GM12878 (cell line): ENCODE measurements at regions not wholly inside any gene's neighbourhood (a gene's known extent, or its start where the extent isn't known, plus 50 kb on each side); places are given as distances from the start of the nearest gene placed in this dataset.

Experiments
- ATAC-seq: fragments of 200-7000 bp; cut with Tn5 transposase; 3 replicates; pipeline ENCODE4 v1.9.1; 2020; ENCODE audit warnings: mild to moderate bottlenecking, moderate library complexity
- BruUV-seq: library from RNA; stranded (reverse); fragments of 400-500 nt; replicated peaks from 2 replicates; lab custom pipeline; 2021; lab: Mats Ljungman, UMichigan
- CTCF ChIA-PET: fragments of 300-600 bp; sonication (Branson Sonifier 250); formaldehyde crosslinking; extraction: SDS; loops from one replicate; lab custom pipeline; 2021; ENCODE audit warnings: inconsistent platforms; lab: Yijun Ruan, JAX
- POLR2A ChIA-PET: fragments of 350-600 bp; formaldehyde crosslinking; extraction: SDS; loops from one replicate; lab custom pipeline; 2021; ENCODE audit warnings: inconsistent platforms; lab: Charles Lee
- RAD21 ChIA-PET: fragments of 300-600 bp; sonication (Branson Sonifier 250); formaldehyde crosslinking; loops from one replicate; lab custom pipeline; 2023; ENCODE audit warnings: antibody characterized with exemption; ENCODE audit not compliant: unreplicated experiment; lab: Charles Lee
- SMC1A ChIA-PET: fragments of 300-600 bp; sonication (Branson Sonifier 250); formaldehyde crosslinking; loops from one replicate; lab custom pipeline; 2023; ENCODE audit not compliant: unreplicated experiment, uncharacterized antibody; lab: Charles Lee
- DNase-seq: peaks from one replicate; pipeline ENCODE4 v3.0.0-alpha.2; 2011; ENCODE audit warnings: low read depth, low spot score
- FAIRE-seq: peaks from 3 replicates; lab custom pipeline; 2011; peaks lifted over from hg19 to GRCh38; lab: Jason Lieb, UNC
- H2AFZ ChIP-seq: 2 replicates; pipeline ENCODE4 v1.6.0; 2011; ENCODE audit warnings: low read depth, low read length, control low read depth; ENCODE audit not compliant: control insufficient read depth
- H3K27ac ChIP-seq: 2 replicates; pipeline ENCODE4 v1.5.1; 2011; ENCODE audit warnings: control low read depth; ENCODE audit not compliant: control insufficient read depth, insufficient read depth
- H3K27me3 ChIP-seq, 2 experiments: replicated peaks in 1 of 2; 2 replicates each; pipeline versions ENCODE4 v1.6.0 to v1.6.1; 2011; ENCODE audit warnings: low read length in 1 of 2; ENCODE audit not compliant: control insufficient read depth in 2 of 2, insufficient read depth in 2 of 2
- H3K36me3 ChIP-seq, 2 experiments: 2 replicates each; pipeline ENCODE4 v1.5.1; 2011; ENCODE audit warnings: low read length in 1 of 2; ENCODE audit not compliant: control insufficient read depth in 2 of 2, insufficient read depth in 2 of 2
- H3K4me1 ChIP-seq: 2 replicates; pipeline ENCODE4 v1.6.1; 2011; ENCODE audit warnings: mild to moderate bottlenecking, low read length, moderate library complexity, mixed read lengths; ENCODE audit not compliant: control insufficient read depth, insufficient read depth
- H3K4me2 ChIP-seq: 2 replicates; pipeline ENCODE4 v1.6.0; 2011; ENCODE audit warnings: control low read depth; ENCODE audit not compliant: control insufficient read depth, insufficient read depth
- H3K4me3 ChIP-seq: fragments of 200-600 bp; sonication (generic); 2 replicates; pipeline ENCODE4 v1.5.1; 2016
- H3K79me2 ChIP-seq: 2 replicates; pipeline ENCODE4 v1.6.0; 2011; ENCODE audit warnings: low read length; ENCODE audit not compliant: control insufficient read depth, insufficient read depth
- H3K9ac ChIP-seq: 2 replicates; pipeline ENCODE4 v1.8.0; 2011; ENCODE audit warnings: low read length, control low read depth, mixed read lengths; ENCODE audit not compliant: control insufficient read depth, insufficient read depth
- H3K9me3 ChIP-seq: replicated peaks from 3 replicates; pipeline ENCODE4 v1.5.1; 2011; ENCODE audit warnings: mild to moderate bottlenecking, low read length; ENCODE audit not compliant: control insufficient read depth, insufficient read depth
- H4K20me1 ChIP-seq: 2 replicates; pipeline ENCODE4 v1.6.0; 2011; ENCODE audit not compliant: control insufficient read depth, insufficient read depth
- CHD2 ChIP-seq: IDR thresholded peaks from 2 replicates; pipeline ENCODE4 v1.6.1; 2011; ENCODE audit warnings: low read depth, low read length, improper control_type of control experiment, borderline replicate concordance
- GABPA ChIP-seq: IDR thresholded peaks from 2 replicates; pipeline ENCODE4 v1.6.1; 2014; ENCODE audit warnings: antibody characterized with exemption, low read depth, mild to moderate bottlenecking, inconsistent platforms
- HCFC1 ChIP-seq: fragments of 150-350 bp; IDR thresholded peaks from 2 replicates; pipeline ENCODE4 v1.6.1; 2014; ENCODE audit warnings: low read length
- MEF2B ChIP-seq: fragments of 450-650 bp; IDR thresholded peaks from 2 replicates; pipeline ENCODE4 v1.6.1; 2018; ENCODE audit warnings: mild to moderate bottlenecking, moderate library complexity; ENCODE audit not compliant: partially characterized antibody, poor library complexity, severe bottlenecking
- NFXL1 ChIP-seq: fragments of 450-650 bp; IDR thresholded peaks from 2 replicates; pipeline ENCODE4 v1.6.1; 2017; ENCODE audit warnings: antibody characterized with exemption, mild to moderate bottlenecking, borderline replicate concordance
- NR2F1 ChIP-seq: fragments of 450-650 bp; conservative IDR thresholded peaks from 2 replicates; pipeline ENCODE4 v1.6.1; 2017; ENCODE audit warnings: mild to moderate bottlenecking
- RB1 ChIP-seq: fragments of 450-650 bp; formaldehyde crosslinking; IDR thresholded peaks from 2 replicates; pipeline ENCODE4 v1.6.1; 2017; ENCODE audit warnings: mild to moderate bottlenecking, borderline replicate concordance
- RCOR1 ChIP-seq: conservative IDR thresholded peaks from 2 replicates; pipeline ENCODE4 v1.6.1; 2012; ENCODE audit warnings: low read depth, low read length, improper control_type of control experiment
- SMARCA5 ChIP-seq: fragments of 450-650 bp; IDR thresholded peaks from 2 replicates; pipeline ENCODE4 v1.6.1; 2017; ENCODE audit warnings: mild to moderate bottlenecking
- SUZ12 ChIP-seq: fragments of 200-600 bp; sonication (generic); IDR thresholded peaks from one replicate; pipeline ENCODE4 v1.6.1; 2018; ENCODE audit warnings: antibody characterized with exemption, mild to moderate bottlenecking; ENCODE audit not compliant: unreplicated experiment
- TBL1XR1 ChIP-seq: IDR thresholded peaks from 2 replicates; pipeline ENCODE4 v1.6.1; 2012; ENCODE audit warnings: low read depth, low read length, improper control_type of control experiment
- YBX1 ChIP-seq: fragments of 450-650 bp; IDR thresholded peaks from 2 replicates; pipeline ENCODE4 v1.6.1; 2016; ENCODE audit warnings: antibody characterized with exemption
- ZNF217 ChIP-seq: fragments of 450-650 bp; IDR thresholded peaks from 2 replicates; pipeline ENCODE4 v1.6.1; 2017; ENCODE audit warnings: antibody characterized with exemption, mild to moderate bottlenecking
- WGBS: methylation state at CpG from one replicate; pipeline ENCODE4 v1.1.6; 2016; ENCODE audit warnings: low lambda C conversion rate; ENCODE audit not compliant: insufficient replicate concordance, insufficient coverage; ENCODE audit errors: missing lambda C conversion rate; 5-methylcytosine and 5-hydroxymethylcytosine counted together
- in situ Hi-C: fragments of 300-500 bp; cut with MboI; formaldehyde crosslinking; loops from 9 replicates; pipeline ENCODE4 v1.14.3; 2018; ENCODE audit warnings: mixed read lengths
- intact Hi-C: fragments of 100-400 bp; cut with micrococcal nuclease; formaldehyde crosslinking; loops from one replicate; pipeline ENCODE4 v1.14.2; 2022; ENCODE audit not compliant: unreplicated experiment
- TF ChIP-seq, protein P1 (sequence below): fragments of 450-650 bp; IDR thresholded peaks from 2 replicates; pipeline ENCODE4 v1.6.1; 2017; ENCODE audit warnings: mild to moderate bottlenecking, moderate library complexity
- TF ChIP-seq, protein P2 (sequence below): fragments of 450-650 bp; IDR thresholded peaks from 2 replicates; pipeline ENCODE4 v1.6.1; 2017; ENCODE audit warnings: mild to moderate bottlenecking
- TF ChIP-seq, protein P3 (sequence below): IDR thresholded peaks from 2 replicates; pipeline ENCODE4 v1.6.1; 2011; ENCODE audit warnings: borderline replicate concordance, low read depth, mild to moderate bottlenecking, moderate library complexity, mixed read lengths, low read length; ENCODE audit not compliant: insufficient read depth; ENCODE audit errors: extremely low read length
- TF ChIP-seq, protein P4 (sequence below): fragments of 450-650 bp; IDR thresholded peaks from 2 replicates; pipeline ENCODE4 v1.6.1; 2016; ENCODE audit warnings: mild to moderate bottlenecking

DNA sequence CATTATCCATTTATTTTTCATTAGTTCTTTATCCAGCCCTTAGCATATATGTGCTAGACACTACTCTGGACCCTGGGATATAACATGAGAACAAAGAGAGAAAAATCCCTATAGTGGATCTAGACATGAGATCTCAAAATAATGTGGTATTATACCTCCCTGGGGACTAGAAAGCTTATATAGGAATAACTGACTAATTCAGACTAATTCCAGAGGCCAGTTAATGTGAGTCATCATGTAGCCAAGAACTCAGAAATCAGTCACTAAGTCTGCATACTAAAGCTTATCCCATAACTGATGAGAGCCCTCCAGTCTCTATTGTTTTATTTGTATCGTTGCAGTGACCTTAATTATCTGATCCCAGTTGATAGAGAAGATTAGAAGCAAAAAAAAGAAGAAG is 267.1 kb upstream of the RGS6 start:
- H3K79me2 ChIP-seq = no peaks in the 10 kb centered on the region
- no peak for FAIRE-seq
- in situ Hi-C loops = no loop called here
- no peak overlapping the region for H2AFZ ChIP-seq
- H4K20me1 ChIP-seq = no peaks in the 10 kb centered on the region
- TF ChIP-seq, protein P1, sequence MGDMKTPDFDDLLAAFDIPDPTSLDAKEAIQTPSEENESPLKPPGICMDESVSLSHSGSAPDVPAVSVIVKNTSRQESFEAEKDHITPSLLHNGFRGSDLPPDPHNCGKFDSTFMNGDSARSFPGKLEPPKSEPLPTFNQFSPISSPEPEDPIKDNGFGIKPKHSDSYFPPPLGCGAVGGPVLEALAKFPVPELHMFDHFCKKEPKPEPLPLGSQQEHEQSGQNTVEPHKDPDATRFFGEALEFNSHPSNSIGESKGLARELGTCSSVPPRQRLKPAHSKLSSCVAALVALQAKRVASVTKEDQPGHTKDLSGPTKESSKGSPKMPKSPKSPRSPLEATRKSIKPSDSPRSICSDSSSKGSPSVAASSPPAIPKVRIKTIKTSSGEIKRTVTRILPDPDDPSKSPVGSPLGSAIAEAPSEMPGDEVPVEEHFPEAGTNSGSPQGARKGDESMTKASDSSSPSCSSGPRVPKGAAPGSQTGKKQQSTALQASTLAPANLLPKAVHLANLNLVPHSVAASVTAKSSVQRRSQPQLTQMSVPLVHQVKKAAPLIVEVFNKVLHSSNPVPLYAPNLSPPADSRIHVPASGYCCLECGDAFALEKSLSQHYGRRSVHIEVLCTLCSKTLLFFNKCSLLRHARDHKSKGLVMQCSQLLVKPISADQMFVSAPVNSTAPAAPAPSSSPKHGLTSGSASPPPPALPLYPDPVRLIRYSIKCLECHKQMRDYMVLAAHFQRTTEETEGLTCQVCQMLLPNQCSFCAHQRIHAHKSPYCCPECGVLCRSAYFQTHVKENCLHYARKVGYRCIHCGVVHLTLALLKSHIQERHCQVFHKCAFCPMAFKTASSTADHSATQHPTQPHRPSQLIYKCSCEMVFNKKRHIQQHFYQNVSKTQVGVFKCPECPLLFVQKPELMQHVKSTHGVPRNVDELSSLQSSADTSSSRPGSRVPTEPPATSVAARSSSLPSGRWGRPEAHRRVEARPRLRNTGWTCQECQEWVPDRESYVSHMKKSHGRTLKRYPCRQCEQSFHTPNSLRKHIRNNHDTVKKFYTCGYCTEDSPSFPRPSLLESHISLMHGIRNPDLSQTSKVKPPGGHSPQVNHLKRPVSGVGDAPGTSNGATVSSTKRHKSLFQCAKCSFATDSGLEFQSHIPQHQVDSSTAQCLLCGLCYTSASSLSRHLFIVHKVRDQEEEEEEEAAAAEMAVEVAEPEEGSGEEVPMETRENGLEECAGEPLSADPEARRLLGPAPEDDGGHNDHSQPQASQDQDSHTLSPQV = no peak
- no peak for TF ChIP-seq NFXL1
- no peak for TF ChIP-seq TBL1XR1
- no peak for TF ChIP-seq CHD2
- TF ChIP-seq, protein P2, sequence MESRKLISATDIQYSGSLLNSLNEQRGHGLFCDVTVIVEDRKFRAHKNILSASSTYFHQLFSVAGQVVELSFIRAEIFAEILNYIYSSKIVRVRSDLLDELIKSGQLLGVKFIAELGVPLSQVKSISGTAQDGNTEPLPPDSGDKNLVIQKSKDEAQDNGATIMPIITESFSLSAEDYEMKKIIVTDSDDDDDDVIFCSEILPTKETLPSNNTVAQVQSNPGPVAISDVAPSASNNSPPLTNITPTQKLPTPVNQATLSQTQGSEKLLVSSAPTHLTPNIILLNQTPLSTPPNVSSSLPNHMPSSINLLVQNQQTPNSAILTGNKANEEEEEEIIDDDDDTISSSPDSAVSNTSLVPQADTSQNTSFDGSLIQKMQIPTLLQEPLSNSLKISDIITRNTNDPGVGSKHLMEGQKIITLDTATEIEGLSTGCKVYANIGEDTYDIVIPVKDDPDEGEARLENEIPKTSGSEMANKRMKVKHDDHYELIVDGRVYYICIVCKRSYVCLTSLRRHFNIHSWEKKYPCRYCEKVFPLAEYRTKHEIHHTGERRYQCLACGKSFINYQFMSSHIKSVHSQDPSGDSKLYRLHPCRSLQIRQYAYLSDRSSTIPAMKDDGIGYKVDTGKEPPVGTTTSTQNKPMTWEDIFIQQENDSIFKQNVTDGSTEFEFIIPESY = no peak
- no peak for TF ChIP-seq RCOR1
- no peak for TF ChIP-seq ZNF217
- TF ChIP-seq RB1 = no peak
- no peak for TF ChIP-seq GABPA
- TF ChIP-seq NR2F1 = no peak
- TF ChIP-seq, protein P3, sequence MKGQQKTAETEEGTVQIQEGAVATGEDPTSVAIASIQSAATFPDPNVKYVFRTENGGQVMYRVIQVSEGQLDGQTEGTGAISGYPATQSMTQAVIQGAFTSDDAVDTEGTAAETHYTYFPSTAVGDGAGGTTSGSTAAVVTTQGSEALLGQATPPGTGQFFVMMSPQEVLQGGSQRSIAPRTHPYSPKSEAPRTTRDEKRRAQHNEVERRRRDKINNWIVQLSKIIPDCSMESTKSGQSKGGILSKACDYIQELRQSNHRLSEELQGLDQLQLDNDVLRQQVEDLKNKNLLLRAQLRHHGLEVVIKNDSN = no peak
- TF ChIP-seq SMARCA5 = no peak
- TF ChIP-seq, protein P4, sequence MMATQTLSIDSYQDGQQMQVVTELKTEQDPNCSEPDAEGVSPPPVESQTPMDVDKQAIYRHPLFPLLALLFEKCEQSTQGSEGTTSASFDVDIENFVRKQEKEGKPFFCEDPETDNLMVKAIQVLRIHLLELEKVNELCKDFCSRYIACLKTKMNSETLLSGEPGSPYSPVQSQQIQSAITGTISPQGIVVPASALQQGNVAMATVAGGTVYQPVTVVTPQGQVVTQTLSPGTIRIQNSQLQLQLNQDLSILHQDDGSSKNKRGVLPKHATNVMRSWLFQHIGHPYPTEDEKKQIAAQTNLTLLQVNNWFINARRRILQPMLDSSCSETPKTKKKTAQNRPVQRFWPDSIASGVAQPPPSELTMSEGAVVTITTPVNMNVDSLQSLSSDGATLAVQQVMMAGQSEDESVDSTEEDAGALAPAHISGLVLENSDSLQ = no peak
- no peak for TF ChIP-seq MEF2B
- no peak for TF ChIP-seq SUZ12
- TF ChIP-seq HCFC1 = no peak
- TF ChIP-seq YBX1 = no peak
- ChIA-PET CTCF (interaction anchor here (0.6 kb wide), 1 partner anchor 79 kb away, joined by 3 read pairs; no protein-coding TSS in a partner anchor), POLR2A (interaction anchor here (0.6 kb wide), 1 partner anchor 10 kb away, joined by 4 read pairs; no protein-coding TSS in a partner anchor), SMC1A (interaction anchor here (0.5 to 1.0 kb wide), 3 partner anchors 13 to 852 kb away, joined by 3 read pairs; no protein-coding TSS in a partner anchor), RAD21 (interaction anchor here (1.9 kb wide), 1 partner anchor 343 kb away, joined by 4 read pairs; no protein-coding TSS in a partner anchor)
- H3K4me2 ChIP-seq = no peak overlapping the region
- H3K4me3 ChIP-seq = no peak overlapping the region
- intact Hi-C loops = loop anchor here (10.0 kb wide), 1 partner anchor 340 kb away; the partner anchor contains the start of gene SIPA1L1
- H3K27me3 ChIP-seq = no peaks in the 10 kb centered on the region
- no peak overlapping the region for H3K27ac ChIP-seq
- no peak for DNase-seq
- no peak overlapping the region for H3K9ac ChIP-seq
- WGBS = 91% methylated on average over 1 of the region's 1 CpG
- no peaks in the 10 kb centered on the region for H3K9me3 ChIP-seq
- H3K4me1 ChIP-seq = no peaks in the 10 kb centered on the region
- peaks cover 6 to 28% of the 10 kb centered on the region in 2 experiments for H3K36me3 ChIP-seq
- ATAC-seq = no peak
- no TSS peak for BruUV-seq
